Inflammatory macrophage treated with lipopolysaccharide for 1 hour (primary cell): ENCODE measurements at regions not wholly inside any gene's neighbourhood (a gene's known extent, or its start where the extent isn't known, plus 50 kb on each side); places are given as distances from the start of the nearest gene placed in this dataset.
"Not testable (repeated sequence)": the region's sequence is repeated elsewhere in the genome, so short reads cannot be mapped to it uniquely, and the experiment has no call there.

Experiments
- DNase-seq, 2 donors: peaks; one replicate each; pipeline ENCODE4 v3.0.0-alpha.2; 2020 to 2022

GRCh38 chr7:85875398-85875797 is 688.5 kb upstream of the SEMA3D start:
- DNase-seq: no peak

GRCh38 chr7:85866540-85866939 is 679.7 kb upstream of the SEMA3D start:
- DNase-seq: no peak

GRCh38 chr7:85851571-85852193 is 664.8 kb upstream of the SEMA3D start:
- DNase-seq: peak; percentile 2 to 6

DNA sequence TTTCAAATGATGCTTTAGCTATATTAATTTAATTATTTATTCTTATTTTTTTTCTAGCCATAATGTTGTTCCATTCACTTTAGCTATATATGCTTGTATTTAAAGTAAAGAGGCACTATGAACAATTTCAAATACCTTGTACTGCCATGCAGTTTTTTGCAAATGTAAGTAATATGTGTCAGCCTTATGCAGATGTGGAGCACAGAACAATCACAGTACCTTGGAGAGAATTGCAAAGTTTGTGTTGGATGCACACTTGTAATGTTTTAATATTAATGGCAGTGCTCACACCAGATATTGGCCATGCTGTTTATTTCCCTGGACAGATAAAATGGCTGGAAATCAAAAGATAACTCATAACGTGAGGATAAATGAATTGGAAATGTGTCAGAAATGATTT is 663.5 kb upstream of the SEMA3D start:
- DNase-seq: no peak

DNA sequence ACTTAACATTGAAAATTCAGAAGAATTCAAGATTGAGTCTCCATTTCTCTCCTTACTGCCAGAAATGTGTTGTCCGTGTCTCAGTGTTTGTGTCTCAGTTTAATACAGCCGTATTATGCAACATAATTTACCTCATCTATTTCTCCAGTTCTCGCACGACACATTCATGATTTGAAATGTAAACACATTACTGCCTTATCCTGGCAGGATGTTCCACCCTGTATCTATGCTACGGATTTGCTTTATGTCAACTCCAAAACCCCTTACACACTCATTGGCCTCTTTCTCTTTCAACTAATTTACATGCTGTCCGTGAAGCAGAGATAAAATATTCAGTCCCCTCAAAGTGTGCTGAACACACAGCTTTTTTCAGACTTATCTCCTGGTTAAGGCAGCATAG is 653.7 kb upstream of the SEMA3D start:
- no peak for DNase-seq

DNA sequence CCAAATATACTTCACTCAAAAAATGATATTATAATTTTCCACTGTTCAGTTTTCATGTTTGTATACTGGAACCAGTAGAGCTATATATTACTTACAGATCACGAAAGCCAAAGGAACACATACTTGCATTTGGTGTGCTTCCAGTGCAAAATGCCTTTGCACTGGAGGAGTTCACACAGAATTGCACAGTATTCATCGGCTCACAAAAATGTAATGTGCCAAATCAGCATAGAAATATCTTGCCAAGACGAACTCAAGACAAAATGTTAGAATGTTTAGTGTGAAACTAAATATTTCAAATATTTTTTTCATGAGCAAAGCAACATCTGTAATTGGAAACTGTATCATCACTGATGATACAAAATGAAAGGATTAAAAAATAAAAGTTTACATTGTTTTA is 646.2 kb upstream of the SEMA3D start:
- DNase-seq: no peak

GRCh38 chr7:85830982-85831381 is 644.1 kb upstream of the SEMA3D start:
- DNase-seq: no peak

GRCh38 chr7:85829817-85830432 is 643.1 kb upstream of the SEMA3D start:
- DNase-seq: no peak

GRCh38 chr7:85829176-85829575 is 642.3 kb upstream of the SEMA3D start:
- DNase-seq: no peak

GRCh38 chr7:85828614-85829013 is 641.8 kb upstream of the SEMA3D start:
- no peak for DNase-seq

- no peak for DNase-seq
Measured at GRCh38 chr7:85823396-85824080, 636.7 kb upstream of the SEMA3D start.

DNA sequence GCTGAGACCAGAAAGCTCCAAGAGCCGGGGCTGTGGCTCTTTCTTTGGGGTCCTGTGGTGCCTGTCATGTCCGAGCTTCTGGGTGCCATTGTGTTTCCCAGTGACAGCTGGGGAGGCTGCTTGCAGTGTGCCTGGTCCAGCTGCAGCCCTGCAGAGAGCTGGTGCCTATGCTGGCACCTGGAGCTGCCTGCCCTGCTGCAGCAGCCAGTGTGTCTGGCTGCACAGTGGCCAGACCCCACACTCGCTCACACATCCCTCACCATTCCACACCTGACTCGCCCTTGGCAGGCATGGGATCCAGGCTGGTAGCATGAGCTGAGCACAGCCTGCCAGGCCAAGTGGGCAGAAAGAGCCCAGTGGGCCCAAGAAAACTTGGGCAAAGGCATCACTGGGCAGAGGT is 635.1 kb upstream of the SEMA3D start:
- no peak for DNase-seq

DNA sequence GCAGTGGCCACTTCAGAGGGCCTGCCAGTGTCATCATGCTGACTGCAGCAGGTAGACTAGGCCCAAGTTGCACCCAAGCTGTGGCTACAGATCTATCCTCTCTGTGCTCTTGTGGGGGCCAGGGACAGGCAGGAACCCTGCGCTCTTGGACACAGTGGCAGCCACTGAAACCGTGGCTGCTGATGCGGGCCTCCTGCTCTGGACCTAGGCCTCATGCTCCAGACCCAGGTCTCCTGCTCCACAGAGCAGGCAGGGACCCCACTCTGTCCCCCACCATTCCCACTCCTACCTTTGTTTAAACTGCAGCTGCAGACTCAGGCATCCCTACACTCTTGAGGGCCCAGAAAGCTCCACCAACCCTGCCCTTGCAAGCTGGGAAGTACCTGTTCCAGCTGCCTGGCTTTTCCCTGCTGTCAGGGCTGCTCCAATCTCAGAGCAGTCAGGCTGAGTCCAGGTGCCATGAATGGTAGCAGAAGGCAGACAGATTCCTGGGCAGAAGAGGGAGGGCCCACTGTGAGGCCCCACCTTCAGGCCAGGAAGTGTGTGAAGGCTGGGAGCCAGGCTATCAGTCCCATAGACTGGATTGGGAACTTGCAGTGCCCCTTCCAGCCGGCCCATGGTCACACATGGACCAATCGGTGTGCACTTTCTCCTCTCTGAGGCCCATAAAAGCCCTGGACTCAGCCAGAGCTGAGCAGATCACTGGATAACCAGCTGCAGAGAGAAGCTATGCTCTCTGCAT is 634.0 kb upstream of the SEMA3D start:
- DNase-seq: no peak

DNA sequence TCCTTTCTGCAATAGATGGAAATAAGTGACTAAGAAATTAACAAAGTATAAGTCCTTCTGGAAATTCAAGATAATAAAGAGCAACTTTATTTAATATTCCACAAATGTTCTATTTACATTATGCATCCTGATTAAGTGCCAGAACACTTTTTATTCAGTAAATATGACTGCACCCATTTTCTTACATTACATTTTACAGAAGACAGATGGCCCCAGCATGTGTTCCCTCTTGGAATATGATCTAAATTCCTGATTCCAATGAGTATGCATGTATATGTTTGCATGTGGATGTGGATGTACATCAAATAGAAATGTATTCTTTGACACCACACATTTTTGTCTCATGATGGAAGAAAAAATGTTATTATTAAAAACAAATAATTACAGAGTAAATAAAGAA is 628.7 kb upstream of the SEMA3D start:
- no peak for DNase-seq

DNA sequence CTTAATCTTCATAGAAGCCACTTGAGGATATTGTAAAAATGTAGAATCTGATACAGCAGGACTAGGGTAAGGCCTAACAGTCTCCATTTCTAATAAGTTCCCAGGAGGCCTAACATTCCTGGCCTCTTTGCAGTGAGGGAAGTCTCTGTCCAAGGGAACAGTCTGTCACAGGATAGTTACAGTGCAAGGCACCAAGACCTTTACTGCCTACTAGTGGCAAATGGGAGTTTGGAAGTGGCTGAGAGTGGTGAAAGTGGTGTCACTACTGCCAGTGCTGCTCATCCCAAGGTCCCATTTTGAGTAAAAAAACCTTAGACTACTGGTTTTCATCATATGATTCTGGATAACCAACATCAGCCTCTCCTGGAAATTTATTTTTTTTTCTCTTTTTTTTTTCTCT is 619.5 kb upstream of the SEMA3D start:
- no peak for DNase-seq

DNA sequence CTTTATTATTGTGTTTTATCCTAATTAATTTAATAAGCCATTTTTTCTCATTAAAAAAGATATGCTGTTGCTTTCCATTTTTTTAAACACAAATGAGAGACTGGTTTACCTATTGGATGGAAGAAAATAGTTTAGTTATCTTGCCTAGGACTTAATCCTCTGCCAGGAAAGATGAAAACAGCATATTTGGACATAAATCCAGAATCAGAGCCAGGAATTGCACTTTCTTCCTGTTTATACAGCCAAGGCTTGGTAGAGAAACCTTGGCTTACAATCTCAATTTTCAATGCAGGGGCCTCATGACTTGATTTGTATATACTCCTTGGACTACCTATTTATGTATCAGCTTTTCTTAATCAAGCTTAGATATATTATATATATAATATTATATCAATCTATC is 618.8 kb upstream of the SEMA3D start:
- DNase-seq: no peak

DNA sequence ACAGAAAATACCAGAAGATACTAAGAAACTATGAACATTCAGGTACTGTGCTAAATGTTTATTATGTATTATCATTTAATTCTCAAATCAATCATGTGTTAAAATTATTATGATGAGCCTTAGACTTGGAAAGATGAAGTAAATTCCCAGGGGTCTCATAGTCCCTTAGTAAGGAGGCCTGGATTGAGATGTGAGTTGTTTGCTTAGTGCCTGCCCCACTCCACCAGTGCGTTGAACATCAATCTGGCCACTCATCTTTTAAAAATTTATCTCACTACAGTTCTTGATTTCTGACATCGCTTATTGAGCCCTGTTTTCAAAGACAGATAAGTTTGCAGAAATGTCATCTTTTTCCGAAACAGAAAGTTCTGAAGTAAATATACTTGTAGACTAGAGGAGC is 618.4 kb upstream of the SEMA3D start:
- no peak for DNase-seq

- DNase-seq: no peak
Measured at GRCh38 chr7:85802211-85802610, 615.4 kb upstream of the SEMA3D start.

GRCh38 chr7:85796956-85797355 is 610.1 kb upstream of the SEMA3D start:
- DNase-seq: no peak

- DNase-seq: not testable (repeated sequence)
Measured at GRCh38 chr7:85791098-85791497, 604.2 kb upstream of the SEMA3D start.

- no peak for DNase-seq
Measured at GRCh38 chr7:85781606-85782005, 594.8 kb upstream of the SEMA3D start.

DNA sequence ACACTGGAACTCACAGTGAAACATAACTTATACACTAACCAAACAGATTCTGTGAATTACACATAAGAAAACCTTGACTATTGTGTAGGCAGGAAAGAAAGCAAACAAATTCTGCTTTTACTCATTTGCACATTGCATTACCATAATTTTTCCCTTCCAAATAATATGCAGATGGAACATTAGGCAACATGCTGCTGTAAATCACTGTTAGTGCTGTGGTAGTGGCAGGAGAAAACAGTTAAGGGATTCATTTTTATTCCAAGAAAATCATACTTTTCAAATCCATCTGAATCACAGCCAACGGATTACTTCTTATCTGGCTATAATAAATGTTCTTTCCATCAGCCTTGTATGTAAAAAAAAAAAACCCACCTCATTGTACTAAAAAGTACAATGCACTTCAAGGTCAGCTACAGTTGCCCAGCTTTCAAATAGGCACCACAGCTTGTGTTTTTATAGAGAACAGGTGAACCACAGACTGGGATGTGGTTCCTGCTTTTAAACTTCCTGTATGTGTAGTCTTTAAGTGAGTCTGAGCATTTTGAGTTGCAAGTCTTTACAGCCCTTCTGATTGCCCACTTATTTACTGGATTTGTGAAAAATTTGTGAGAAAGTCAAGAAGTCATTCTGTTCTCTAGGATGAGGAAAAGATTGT is 590.0 kb upstream of the SEMA3D start:
- DNase-seq: no peak

DNA sequence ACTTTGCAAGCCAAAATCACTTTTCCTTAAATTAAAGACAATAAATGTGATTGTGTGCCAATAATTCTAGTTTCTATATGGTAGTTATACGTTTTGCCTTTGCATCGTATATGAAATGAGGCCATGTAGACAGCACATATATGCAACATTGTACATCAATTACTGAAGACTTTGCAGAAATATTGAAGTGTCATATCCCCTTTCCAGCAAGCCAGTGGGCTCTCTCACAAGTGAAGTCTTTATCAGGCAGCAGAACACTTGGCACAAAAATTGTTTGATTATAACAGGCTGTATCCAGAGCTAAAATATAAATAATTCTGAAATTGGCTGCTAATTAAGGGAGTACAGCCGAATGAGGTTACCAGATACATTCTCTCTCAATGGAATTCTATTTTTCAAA is 588.6 kb upstream of the SEMA3D start:
- DNase-seq: no peak
